Mesenchymal stem cell (in vitro differentiated cells and primary cell): ENCODE measurements at regions not wholly inside any gene's neighbourhood (a gene's known extent, or its start where the extent isn't known, plus 50 kb on each side); places are given as distances from the start of the nearest gene placed in this dataset.

Experiments used
- DNase-seq: peaks from one replicate; pipeline ENCODE4 v3.0.0-alpha.2; 2013
- H2AFZ ChIP-seq: one replicate; pipeline ENCODE4 v1.6.1; 2013; ENCODE audit warnings: low read depth, mild to moderate bottlenecking, control low read depth, inconsistent platforms, low read length, moderate library complexity
- H2AK5ac ChIP-seq: 2 replicates; pipeline ENCODE4 v1.6.1; 2013; ENCODE audit warnings: low read length, moderate library complexity, mild to moderate bottlenecking, inconsistent platforms; ENCODE audit not compliant: severe bottlenecking
- H2BK120ac ChIP-seq: one replicate; pipeline ENCODE4 v1.6.1; 2013; ENCODE audit warnings: low read depth, mild to moderate bottlenecking, inconsistent platforms, low read length, moderate library complexity
- H2BK12ac ChIP-seq, 2 experiments: one replicate each; pipeline ENCODE4 v1.6.1; 2013; ENCODE audit warnings: inconsistent platforms in 2 of 2, low read length in 2 of 2, mild to moderate bottlenecking in 2 of 2, moderate library complexity in 2 of 2, control low read depth in 1 of 2
- H2BK15ac ChIP-seq: one replicate; pipeline ENCODE4 v1.6.1; 2013; ENCODE audit warnings: mild to moderate bottlenecking, low read depth, inconsistent platforms; ENCODE audit not compliant: poor library complexity, severe bottlenecking
- H2BK5ac ChIP-seq: 2 replicates; pipeline ENCODE4 v1.6.1; 2013; ENCODE audit warnings: low read depth, mild to moderate bottlenecking, low read length, control low read depth, inconsistent platforms; ENCODE audit not compliant: poor library complexity, severe bottlenecking
- H3K14ac ChIP-seq, 2 experiments: one replicate each; pipeline ENCODE4 v1.6.1; 2013; ENCODE audit warnings: inconsistent platforms in 2 of 2, low read length in 2 of 2, control low read depth in 1 of 2, mild to moderate bottlenecking in 1 of 2, moderate library complexity in 1 of 2
- H3K18ac ChIP-seq, 2 experiments: one replicate each; pipeline ENCODE4 v1.6.1; 2013; ENCODE audit warnings: inconsistent platforms in 2 of 2, low read length in 2 of 2, control low read depth in 1 of 2, low read depth in 1 of 2, mild to moderate bottlenecking in 1 of 2
- H3K23ac ChIP-seq, 2 experiments: one replicate each; pipeline ENCODE4 v1.6.1; 2013; ENCODE audit warnings: inconsistent platforms in 2 of 2, low read length in 2 of 2, mild to moderate bottlenecking in 2 of 2, moderate library complexity in 2 of 2, control low read depth in 1 of 2
- H3K27ac ChIP-seq: 2 replicates; pipeline ENCODE4 v1.5.1; 2013; ENCODE audit warnings: mild to moderate bottlenecking, moderate library complexity, low read length, control low read depth, inconsistent platforms; ENCODE audit not compliant: poor library complexity, severe bottlenecking
- H3K27me3 ChIP-seq, 2 experiments: 2 replicates each; pipeline versions ENCODE4 v1.6.1 to v1.7.0; 2013; ENCODE audit warnings: low read length in 2 of 2, mild to moderate bottlenecking in 2 of 2, moderate library complexity in 2 of 2, control low read depth in 1 of 2, inconsistent platforms in 1 of 2; ENCODE audit not compliant: control insufficient read depth in 1 of 2, insufficient read depth in 1 of 2
- H3K36me3 ChIP-seq, 2 experiments: 2 replicates each; pipeline versions ENCODE4 v1.6.1 to v1.7.0; 2013; ENCODE audit warnings: low read length in 2 of 2, control low read depth in 1 of 2, inconsistent platforms in 1 of 2, low read depth in 1 of 2, mild to moderate bottlenecking in 1 of 2; ENCODE audit not compliant: insufficient read depth in 2 of 2, control insufficient read depth in 1 of 2
- H3K4ac ChIP-seq, 2 experiments: one replicate each; pipeline ENCODE4 v1.6.1; 2013; ENCODE audit warnings: inconsistent platforms in 2 of 2, low read length in 2 of 2, mild to moderate bottlenecking in 2 of 2, moderate library complexity in 2 of 2, control low read depth in 1 of 2, low read depth in 1 of 2
- H3K4me1 ChIP-seq: 2 replicates; pipeline ENCODE4 v1.6.1; 2013; ENCODE audit warnings: low read depth, low read length, control low read depth; ENCODE audit not compliant: control insufficient read depth, insufficient read depth
- H3K4me2 ChIP-seq: 2 replicates; pipeline ENCODE4 v1.6.1; 2013; ENCODE audit warnings: low read length, mild to moderate bottlenecking, inconsistent platforms; ENCODE audit not compliant: poor library complexity, severe bottlenecking
- H3K4me3 ChIP-seq, 2 experiments: 2 replicates each; pipeline versions ENCODE4 v1.5.1 to v1.7.0; 2013; ENCODE audit warnings: low read length in 2 of 2, mild to moderate bottlenecking in 2 of 2, control low read depth in 1 of 2, low read depth in 1 of 2; ENCODE audit not compliant: insufficient read depth in 1 of 2
- H3K79me1 ChIP-seq: replicated peaks from 2 replicates; pipeline ENCODE4 v1.6.1; 2013; ENCODE audit warnings: mild to moderate bottlenecking, control low read depth, low read length, inconsistent platforms; ENCODE audit not compliant: poor library complexity, severe bottlenecking
- H3K9ac ChIP-seq: 2 replicates; pipeline ENCODE4 v1.7.0; 2013; ENCODE audit warnings: mild to moderate bottlenecking, low read length, moderate library complexity
- H3K9me3 ChIP-seq: 2 replicates; pipeline ENCODE4 v1.7.0; 2013; ENCODE audit warnings: mild to moderate bottlenecking, low read length; ENCODE audit not compliant: control insufficient read depth
- H4K8ac ChIP-seq: one replicate; pipeline ENCODE4 v1.6.1; 2013; ENCODE audit warnings: inconsistent platforms, mild to moderate bottlenecking, low read length, moderate library complexity
- H4K91ac ChIP-seq: one replicate; pipeline ENCODE4 v1.6.1; 2013; ENCODE audit warnings: mild to moderate bottlenecking, low read length, inconsistent platforms
- WGBS: methylation state at CpG from one replicate; pipeline ENCODE4 v1.1.7; 2013; ENCODE audit warnings: mixed read lengths; 5-methylcytosine and 5-hydroxymethylcytosine counted together

GRCh38 chr4:186445040-186445439 is 110.3 kb downstream of the MTNR1A start:
- no peak overlapping the region for H3K4me2 ChIP-seq
- no peaks in the 10 kb centered on the region for H3K36me3 ChIP-seq
- no peaks in the 10 kb centered on the region for H3K79me1 ChIP-seq
- no peaks in the 10 kb centered on the region for H3K27me3 ChIP-seq
- no peak overlapping the region for H3K27ac ChIP-seq
- no peak overlapping the region for H3K14ac ChIP-seq
- no peak overlapping the region for H2AK5ac ChIP-seq
- no peak overlapping the region for H2BK120ac ChIP-seq
- H3K9ac ChIP-seq = no peak overlapping the region
- no peaks in the 10 kb centered on the region for H3K4me1 ChIP-seq
- H2AFZ ChIP-seq = no peak overlapping the region
- H4K91ac ChIP-seq = no peak overlapping the region
- H4K8ac ChIP-seq = no peak overlapping the region
- no peak overlapping the region for H2BK15ac ChIP-seq
- no peak overlapping the region for H3K4ac ChIP-seq
- H3K4me3 ChIP-seq = no peak overlapping the region
- H2BK5ac ChIP-seq = no peak overlapping the region
- 69% methylated on average over 2 of the region's 5 CpGs for WGBS
- H3K23ac ChIP-seq = no peak overlapping the region
- no peak for DNase-seq
- no peak overlapping the region for H2BK12ac ChIP-seq
- no peak overlapping the region for H3K18ac ChIP-seq
- peaks cover 4% of the 10 kb centered on the region for H3K9me3 ChIP-seq

DNA sequence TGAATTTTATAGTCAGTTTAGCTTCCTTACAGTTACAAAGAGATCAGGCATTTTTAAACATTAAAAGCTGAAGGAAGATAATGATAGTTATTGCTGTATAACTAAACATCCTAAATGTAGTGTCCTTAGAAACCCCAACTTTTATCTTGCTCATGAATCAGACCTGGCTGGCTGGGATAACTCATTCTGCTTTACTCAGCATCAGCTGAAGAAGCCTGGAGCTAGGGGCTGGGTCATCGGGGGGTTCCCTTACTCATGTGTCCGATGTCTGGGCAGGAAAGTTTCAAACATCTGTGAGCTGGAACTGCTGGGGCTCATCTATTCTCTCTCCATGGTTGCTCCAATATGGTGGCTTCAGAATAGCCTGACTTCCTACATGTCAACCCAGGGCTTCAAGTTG is 113.9 kb downstream of the MTNR1A start:
- Histone ChIP-seq H3K9me3 (no peaks in the 10 kb centered on the region), H3K14ac (no peak overlapping the region), H2BK120ac (no peak overlapping the region), H3K36me3 (no peaks in the 10 kb centered on the region), H3K79me1 (no peaks in the 10 kb centered on the region), H2BK12ac (no peak overlapping the region), H3K4ac (no peak overlapping the region), H2BK15ac (no peak overlapping the region), H3K4me1 (no peaks in the 10 kb centered on the region), H2AFZ (no peak overlapping the region), H3K4me2 (no peak overlapping the region), H3K18ac (no peak overlapping the region), H4K8ac (no peak overlapping the region), H3K9ac (no peak overlapping the region), H2BK5ac (no peak overlapping the region), H3K23ac (no peak overlapping the region), H3K27ac (no peak overlapping the region), H3K4me3 (no peak overlapping the region), H2AK5ac (no peak overlapping the region), H3K27me3 (no peaks in the 10 kb centered on the region), H4K91ac (no peak overlapping the region)
- no peak for DNase-seq
- 91% methylated on average over 2 of the region's 2 CpGs for WGBS

- Histone ChIP-seq H2AK5ac (no peak overlapping the region), H3K27me3 (no peaks in the 10 kb centered on the region), H3K4me3 (no peak overlapping the region), H4K91ac (no peak overlapping the region), H3K36me3 (no peaks in the 10 kb centered on the region), H3K4me2 (no peak overlapping the region), H2BK120ac (no peak overlapping the region), H3K79me1 (no peaks in the 10 kb centered on the region), H3K14ac (no peak overlapping the region), H3K23ac (no peak overlapping the region), H3K18ac (no peak overlapping the region), H2BK12ac (no peak overlapping the region), H3K4ac (no peak overlapping the region), H2AFZ (no peak overlapping the region), H2BK15ac (no peak overlapping the region), H3K4me1 (no peaks in the 10 kb centered on the region), H3K27ac (no peak overlapping the region), H3K9me3 (no peaks in the 10 kb centered on the region), H4K8ac (no peak overlapping the region), H3K9ac (no peak overlapping the region), H2BK5ac (no peak overlapping the region)
- WGBS = 91% methylated on average over 13 of the region's 13 CpGs
- no peak for DNase-seq
These were observed 126.9 kb downstream of the MTNR1A start for GRCh38 chr4:186428481-186428880.

GRCh38 chr4:186424745-186425144 is 130.6 kb downstream of the MTNR1A start:
- H3K23ac ChIP-seq = no peak overlapping the region
- H2AK5ac ChIP-seq = no peak overlapping the region
- peaks cover 0 to 3% of the 10 kb centered on the region in 2 experiments for H3K27me3 ChIP-seq
- H3K9me3 ChIP-seq = no peaks in the 10 kb centered on the region
- H2BK15ac ChIP-seq = no peak overlapping the region
- no peak overlapping the region for H3K27ac ChIP-seq
- H4K91ac ChIP-seq = no peak overlapping the region
- no peak overlapping the region for H2BK5ac ChIP-seq
- no peak for DNase-seq
- no peak overlapping the region for H3K14ac ChIP-seq
- no peaks in the 10 kb centered on the region for H3K36me3 ChIP-seq
- no peak overlapping the region for H2AFZ ChIP-seq
- H3K4me1 ChIP-seq = no peaks in the 10 kb centered on the region
- H3K4ac ChIP-seq = no peak overlapping the region
- WGBS = no CpG with 5 or more reads among the region's 4 CpGs
- H3K18ac ChIP-seq = no peak overlapping the region
- no peak overlapping the region for H2BK12ac ChIP-seq
- no peak overlapping the region for H4K8ac ChIP-seq
- no peak overlapping the region for H2BK120ac ChIP-seq
- H3K4me3 ChIP-seq = no peak overlapping the region
- H3K9ac ChIP-seq = no peak overlapping the region
- H3K4me2 ChIP-seq = no peak overlapping the region
- H3K79me1 ChIP-seq = no peaks in the 10 kb centered on the region
